Brain microvascular endothelial cell (primary cell): ENCODE measurements at regions not wholly inside any gene's neighbourhood (a gene's known extent, or its start where the extent isn't known, plus 50 kb on each side); places are given as distances from the start of the nearest gene placed in this dataset.
A peak's percentile ranks its signal among the peaks of the same experiment; 100 is the strongest.

Experiments used
- DNase-seq: peaks from one replicate; pipeline ENCODE4 v3.0.0-alpha.2; 2020
- H3K27ac ChIP-seq: fragments of 250-450 bp; sonication (Bioruptor Pico); 2 replicates; pipeline ENCODE4 v1.5.1; 2020; ENCODE audit warnings: mild to moderate bottlenecking, moderate library complexity
- H3K27me3 ChIP-seq: fragments of 250-450 bp; sonication (Bioruptor Pico); replicated peaks from 2 replicates; pipeline ENCODE4 v1.5.1; 2020; ENCODE audit warnings: mild to moderate bottlenecking
- H3K36me3 ChIP-seq: fragments of 250-450 bp; sonication (Bioruptor Pico); replicated peaks from 2 replicates; pipeline ENCODE4 v1.5.1; 2020; ENCODE audit warnings: mild to moderate bottlenecking
- H3K4me3 ChIP-seq: 2 replicates; pipeline ENCODE4 v1.5.1; 2011; ENCODE audit warnings: low read depth, mild to moderate bottlenecking, control low read depth, low read length, moderate library complexity
- in situ Hi-C: cut with HindIII; loops from 2 replicates; pipeline ENCODE4 v1.10.0; 2017; ENCODE audit warnings: low sequenced_read_pairs, low pct_ligation_motif_present
- TF ChIP-seq, protein P1 (sequence below): IDR thresholded peaks from 2 replicates; pipeline ENCODE4 v1.5.1; 2011; ENCODE audit warnings: low read depth, mild to moderate bottlenecking, moderate library complexity, low read length, control low read depth, inconsistent platforms; ENCODE audit errors: missing control alignments

DNA sequence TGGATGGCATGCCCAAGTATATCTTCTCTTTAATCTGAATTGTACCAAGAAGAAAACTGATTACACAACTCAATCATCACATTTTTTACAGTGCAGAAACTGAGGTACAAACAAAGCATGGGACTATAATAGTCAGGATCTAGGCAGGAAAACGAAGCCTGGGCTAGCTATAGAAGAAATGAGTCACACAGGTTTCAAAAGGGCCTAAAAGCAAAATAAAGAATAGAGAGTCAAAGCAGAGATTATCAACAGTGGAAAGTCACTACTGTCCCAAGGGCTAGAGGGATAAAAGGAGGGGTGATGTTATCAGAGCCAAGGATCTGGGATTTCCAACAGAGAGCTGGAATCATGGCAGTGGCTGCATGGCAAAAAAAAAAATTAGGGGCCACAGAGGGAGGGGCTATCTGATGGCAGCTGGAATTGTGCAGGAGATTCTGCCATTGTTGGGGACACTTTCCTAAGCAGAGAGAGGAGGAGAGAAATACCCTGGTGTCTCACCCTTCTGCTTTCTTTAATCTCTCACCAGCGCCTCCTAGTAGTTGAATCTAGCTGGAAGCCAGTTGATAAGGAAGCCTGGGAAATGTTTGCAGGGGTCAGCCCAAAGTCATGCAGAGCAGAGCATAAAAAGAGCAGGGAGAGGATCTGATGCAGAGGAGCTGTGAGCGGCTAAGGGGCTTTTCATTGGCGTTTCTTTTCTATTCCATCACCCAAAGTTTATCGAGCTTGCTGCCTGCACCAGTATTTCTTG, 343.2 kb downstream of the ACTL7B start:
- no peak for DNase-seq
- in situ Hi-C loops, result no loop called here
- Histone ChIP-seq H3K36me3 (no peaks in the 10 kb centered on the region), H3K27me3 (no peaks in the 10 kb centered on the region), H3K27ac (no peak overlapping the region), H3K4me3 (no peak overlapping the region)
- TF ChIP-seq, protein P1, sequence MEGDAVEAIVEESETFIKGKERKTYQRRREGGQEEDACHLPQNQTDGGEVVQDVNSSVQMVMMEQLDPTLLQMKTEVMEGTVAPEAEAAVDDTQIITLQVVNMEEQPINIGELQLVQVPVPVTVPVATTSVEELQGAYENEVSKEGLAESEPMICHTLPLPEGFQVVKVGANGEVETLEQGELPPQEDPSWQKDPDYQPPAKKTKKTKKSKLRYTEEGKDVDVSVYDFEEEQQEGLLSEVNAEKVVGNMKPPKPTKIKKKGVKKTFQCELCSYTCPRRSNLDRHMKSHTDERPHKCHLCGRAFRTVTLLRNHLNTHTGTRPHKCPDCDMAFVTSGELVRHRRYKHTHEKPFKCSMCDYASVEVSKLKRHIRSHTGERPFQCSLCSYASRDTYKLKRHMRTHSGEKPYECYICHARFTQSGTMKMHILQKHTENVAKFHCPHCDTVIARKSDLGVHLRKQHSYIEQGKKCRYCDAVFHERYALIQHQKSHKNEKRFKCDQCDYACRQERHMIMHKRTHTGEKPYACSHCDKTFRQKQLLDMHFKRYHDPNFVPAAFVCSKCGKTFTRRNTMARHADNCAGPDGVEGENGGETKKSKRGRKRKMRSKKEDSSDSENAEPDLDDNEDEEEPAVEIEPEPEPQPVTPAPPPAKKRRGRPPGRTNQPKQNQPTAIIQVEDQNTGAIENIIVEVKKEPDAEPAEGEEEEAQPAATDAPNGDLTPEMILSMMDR, result peak; percentile 10

DNA sequence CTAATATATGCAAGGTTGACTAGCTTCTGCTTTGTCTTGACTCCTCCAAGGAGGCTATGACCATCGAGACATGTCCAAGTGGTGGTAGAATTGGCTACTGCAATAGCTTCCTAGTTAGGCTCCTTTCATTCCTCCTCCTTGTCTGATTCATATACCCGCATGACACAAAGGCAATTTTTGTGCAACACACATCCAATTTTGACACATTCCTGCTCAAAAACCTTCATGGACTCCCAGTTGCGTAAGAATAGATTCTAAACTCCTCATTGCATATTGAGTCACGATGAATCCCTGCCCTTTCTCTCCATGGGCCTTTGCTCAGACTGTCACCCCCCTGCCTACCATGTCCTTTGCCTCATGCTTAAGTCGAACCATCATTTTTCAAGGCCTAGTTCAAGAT, 344.5 kb downstream of the ACTL7B start:
- no peak overlapping the region for H3K4me3 ChIP-seq
- in situ Hi-C loops, result no loop called here
- no peaks in the 10 kb centered on the region for H3K27me3 ChIP-seq
- no peak overlapping the region for H3K27ac ChIP-seq
- TF ChIP-seq, protein P1, result no peak
- peak; percentile 11 for DNase-seq
- no peaks in the 10 kb centered on the region for H3K36me3 ChIP-seq

DNA sequence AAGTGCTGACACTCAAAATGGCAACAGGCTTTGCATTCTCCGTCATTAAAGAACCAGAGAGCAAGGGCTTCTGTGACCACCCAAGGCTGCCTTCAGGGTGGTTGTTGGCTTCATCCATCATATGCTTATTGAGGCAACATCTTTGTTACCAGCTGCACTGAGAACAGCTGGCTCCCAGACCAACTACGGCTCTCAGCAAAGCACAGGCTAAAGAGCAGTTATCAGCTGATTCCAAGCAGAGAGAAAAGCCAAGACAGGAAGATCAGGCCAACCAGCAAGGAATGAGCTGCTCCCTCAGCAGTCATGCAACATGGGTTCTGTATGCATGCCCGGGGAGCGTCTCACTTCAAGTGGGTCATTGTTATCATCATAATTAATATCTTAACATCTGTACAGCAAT, 358.9 kb downstream of the ACTL7B start:
- in situ Hi-C loops, result no loop called here
- Histone ChIP-seq H3K36me3 (no peaks in the 10 kb centered on the region), H3K4me3 (no peak overlapping the region), H3K27ac (no peak overlapping the region), H3K27me3 (no peaks in the 10 kb centered on the region)
- TF ChIP-seq, protein P1, result no peak
- DNase-seq, result no peak

DNA sequence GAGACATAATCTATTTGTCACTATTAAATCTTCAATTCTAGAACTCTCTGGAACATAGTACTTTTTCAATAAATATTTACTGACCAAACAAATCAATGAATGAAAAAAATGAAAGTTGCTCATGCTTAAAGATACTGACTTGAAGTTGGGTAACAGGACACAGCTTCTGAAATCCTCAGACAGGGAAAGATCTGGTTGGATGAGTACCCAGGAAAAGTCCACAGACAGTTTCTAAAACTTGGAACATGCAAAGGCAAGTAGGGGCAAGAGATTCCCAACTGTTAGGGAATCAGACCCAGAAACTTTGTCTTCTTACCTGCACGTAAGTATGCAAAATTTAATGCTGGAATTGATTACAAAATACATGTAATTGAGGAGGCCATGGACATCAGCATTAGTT, 366.2 kb downstream of the ACTL7B start:
- TF ChIP-seq, protein P1, result no peak
- H3K4me3 ChIP-seq, result no peak overlapping the region
- in situ Hi-C loops, result no loop called here
- no peak for DNase-seq
- no peaks in the 10 kb centered on the region for H3K27me3 ChIP-seq
- H3K27ac ChIP-seq, result no peak overlapping the region
- no peaks in the 10 kb centered on the region for H3K36me3 ChIP-seq

DNA sequence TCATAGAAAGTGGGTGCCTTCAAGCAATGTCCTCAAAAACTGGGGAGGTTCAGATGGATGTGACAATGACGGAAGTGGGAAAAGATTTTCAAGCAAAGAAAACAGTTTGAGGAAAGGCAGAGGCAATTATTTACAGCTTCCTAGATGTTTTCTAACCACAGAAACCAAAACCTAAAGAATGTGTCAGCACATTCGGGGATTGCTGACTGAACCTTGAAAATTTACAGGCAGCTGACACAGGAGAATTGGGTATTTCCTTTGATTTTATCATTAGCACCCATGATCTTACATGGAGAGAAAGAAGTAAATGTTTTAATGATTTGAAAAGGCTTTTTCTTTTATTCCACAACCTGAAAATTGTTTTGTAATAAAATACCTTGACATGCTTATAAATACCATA, 369.0 kb downstream of the ACTL7B start:
- in situ Hi-C loops, result no loop called here
- no peak for DNase-seq
- Histone ChIP-seq H3K27me3 (no peaks in the 10 kb centered on the region), H3K4me3 (no peak overlapping the region), H3K27ac (no peak overlapping the region), H3K36me3 (no peaks in the 10 kb centered on the region)
- TF ChIP-seq, protein P1, result no peak

DNA sequence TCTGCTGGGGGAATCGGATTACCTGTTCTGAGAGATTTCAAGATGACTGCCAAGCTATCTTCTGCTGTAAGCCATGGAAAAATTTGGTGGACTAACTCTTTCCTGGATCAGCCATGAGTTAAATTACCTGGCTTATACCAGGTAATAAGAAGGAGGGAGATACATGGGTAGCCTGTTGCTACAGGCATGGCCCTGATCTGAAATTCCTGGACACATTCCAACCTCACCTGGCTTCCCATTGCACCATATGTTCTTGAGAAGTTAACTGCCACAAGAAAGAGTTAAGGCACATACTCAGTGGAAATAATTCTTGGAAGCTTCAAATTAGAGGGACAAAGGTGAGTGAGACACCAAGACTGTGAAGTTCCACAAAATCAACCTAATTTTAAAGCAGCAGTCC, 371.3 kb downstream of the ACTL7B start:
- no peaks in the 10 kb centered on the region for H3K27me3 ChIP-seq
- no peak overlapping the region for H3K27ac ChIP-seq
- no peak for DNase-seq
- in situ Hi-C loops, result no loop called here
- no peaks in the 10 kb centered on the region for H3K36me3 ChIP-seq
- TF ChIP-seq, protein P1, result no peak
- no peak overlapping the region for H3K4me3 ChIP-seq
